ENCODE measurements at regions not wholly inside any gene's neighbourhood (a gene's known extent, or its start where the extent isn't known, plus 50 kb on each side); places are given as distances from the start of the nearest gene placed in this dataset.

GRCh38 chr2:71784734-71785511 lies 331.6 kb downstream of the DYSF start:
- TF ChIP-seq CTCF (IDR thresholded peaks at IDR 0.05), result no peak
- no peak for TF ChIP-seq POLR2A (IDR thresholded peaks at IDR 0.05)
- no peak for TF ChIP-seq EP300 (IDR thresholded peaks at IDR 0.05)
